SH-SY5Y (cell line): ENCODE measurements at regions not wholly inside any gene's neighbourhood (a gene's known extent, or its start where the extent isn't known, plus 50 kb on each side); places are given as distances from the start of the nearest gene placed in this dataset.

ENCODE experiments used
- GATA2 ChIP-seq: IDR thresholded peaks from 2 replicates; pipeline ENCODE4 v1.6.1; 2011; ENCODE audit warnings: mild to moderate bottlenecking, low read depth, low read length
- GATA3 ChIP-seq: IDR thresholded peaks from 2 replicates; pipeline ENCODE4 v1.6.1; 2011; ENCODE audit warnings: low read depth, mild to moderate bottlenecking, low read length, moderate library complexity

GRCh38 chr6:139871165-139871710 lies 496.8 kb upstream of the CITED2 start:
- TF ChIP-seq GATA3 (no peak), GATA2 (no peak)
